ENCODE measurements at regions not wholly inside any gene's neighbourhood (a gene's known extent, or its start where the extent isn't known, plus 50 kb on each side); places are given as distances from the start of the nearest gene placed in this dataset.

DNA sequence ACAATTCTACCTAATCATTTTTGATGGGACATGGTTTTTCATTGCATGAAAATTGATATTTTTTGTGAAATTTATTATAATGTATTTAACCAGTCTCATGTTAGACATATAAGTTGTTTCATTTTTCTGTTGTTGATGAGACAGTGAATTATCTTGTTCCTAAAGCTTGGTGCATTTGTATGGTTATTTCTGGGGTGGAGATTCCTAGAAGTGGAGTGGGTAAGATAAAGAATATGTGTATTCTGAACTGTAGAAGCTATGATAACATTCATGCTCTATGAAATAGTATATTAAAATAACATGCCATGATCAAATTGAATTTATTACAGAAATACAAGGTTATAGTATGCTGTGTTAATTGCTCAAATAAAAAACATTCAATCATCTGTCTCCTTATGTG is 69.2 kb downstream of the BOLA3 start:
- Mint-ChIP-seq H3K27me3 (ENCODE audit: low read depth, unreplicated experiment) (no peaks in the 10 kb centered on the region), H3K4me1 (ENCODE audit: low read depth, unreplicated experiment) (peaks cover 17% of the 10 kb centered on the region), H3K27ac (ENCODE audit: unreplicated experiment) (no peak overlapping the region), H3K9me3 (ENCODE audit: unreplicated experiment) (no peaks in the 10 kb centered on the region), H3K4me3 (ENCODE audit: unreplicated experiment) (no peak overlapping the region), H3K36me3 (ENCODE audit: low read depth, unreplicated experiment) (peaks cover 25% of the 10 kb centered on the region)
- Histone ChIP-seq H3K4me2 (ENCODE audit: low read length) (no peak overlapping the region), H4K20me1 (ENCODE audit: insufficient read depth, low read length) (peaks cover 12% of the 10 kb centered on the region), H3K4me1 (ENCODE audit: insufficient read depth, low read length) (peaks cover 6% of the 10 kb centered on the region), H3K79me2 (ENCODE audit: insufficient read depth, low read length) (no peaks in the 10 kb centered on the region), H3K4me3 (ENCODE audit: insufficient read depth, low read depth, low read length) (no peak overlapping the region), H3K9me3 (ENCODE audit: insufficient read depth, low read depth, low read length) (no peaks in the 10 kb centered on the region), H2AFZ (ENCODE audit: low read depth, low read length) (no peak overlapping the region), H3K36me3 (ENCODE audit: insufficient read depth, low read length) (peaks cover 6% of the 10 kb centered on the region), H3K27ac (ENCODE audit: low read depth, low read length) (no peak overlapping the region), H3K9ac (ENCODE audit: low read length) (no peak overlapping the region), H3K27me3 (ENCODE audit: insufficient read depth, low read length) (no peaks in the 10 kb centered on the region)
- no peak for DNase-seq (ENCODE audit: low read depth)
- no peak for FAIRE-seq
- no peak for TF ChIP-seq EZH2 (IDR thresholded peaks at IDR 0.05; ENCODE audit: insufficient read depth, low read length)
- TF ChIP-seq, protein P1, sequence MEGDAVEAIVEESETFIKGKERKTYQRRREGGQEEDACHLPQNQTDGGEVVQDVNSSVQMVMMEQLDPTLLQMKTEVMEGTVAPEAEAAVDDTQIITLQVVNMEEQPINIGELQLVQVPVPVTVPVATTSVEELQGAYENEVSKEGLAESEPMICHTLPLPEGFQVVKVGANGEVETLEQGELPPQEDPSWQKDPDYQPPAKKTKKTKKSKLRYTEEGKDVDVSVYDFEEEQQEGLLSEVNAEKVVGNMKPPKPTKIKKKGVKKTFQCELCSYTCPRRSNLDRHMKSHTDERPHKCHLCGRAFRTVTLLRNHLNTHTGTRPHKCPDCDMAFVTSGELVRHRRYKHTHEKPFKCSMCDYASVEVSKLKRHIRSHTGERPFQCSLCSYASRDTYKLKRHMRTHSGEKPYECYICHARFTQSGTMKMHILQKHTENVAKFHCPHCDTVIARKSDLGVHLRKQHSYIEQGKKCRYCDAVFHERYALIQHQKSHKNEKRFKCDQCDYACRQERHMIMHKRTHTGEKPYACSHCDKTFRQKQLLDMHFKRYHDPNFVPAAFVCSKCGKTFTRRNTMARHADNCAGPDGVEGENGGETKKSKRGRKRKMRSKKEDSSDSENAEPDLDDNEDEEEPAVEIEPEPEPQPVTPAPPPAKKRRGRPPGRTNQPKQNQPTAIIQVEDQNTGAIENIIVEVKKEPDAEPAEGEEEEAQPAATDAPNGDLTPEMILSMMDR (IDR thresholded peaks at IDR 0.05; ENCODE audit: insufficient read depth, low read depth, low read length): no peak

DNA sequence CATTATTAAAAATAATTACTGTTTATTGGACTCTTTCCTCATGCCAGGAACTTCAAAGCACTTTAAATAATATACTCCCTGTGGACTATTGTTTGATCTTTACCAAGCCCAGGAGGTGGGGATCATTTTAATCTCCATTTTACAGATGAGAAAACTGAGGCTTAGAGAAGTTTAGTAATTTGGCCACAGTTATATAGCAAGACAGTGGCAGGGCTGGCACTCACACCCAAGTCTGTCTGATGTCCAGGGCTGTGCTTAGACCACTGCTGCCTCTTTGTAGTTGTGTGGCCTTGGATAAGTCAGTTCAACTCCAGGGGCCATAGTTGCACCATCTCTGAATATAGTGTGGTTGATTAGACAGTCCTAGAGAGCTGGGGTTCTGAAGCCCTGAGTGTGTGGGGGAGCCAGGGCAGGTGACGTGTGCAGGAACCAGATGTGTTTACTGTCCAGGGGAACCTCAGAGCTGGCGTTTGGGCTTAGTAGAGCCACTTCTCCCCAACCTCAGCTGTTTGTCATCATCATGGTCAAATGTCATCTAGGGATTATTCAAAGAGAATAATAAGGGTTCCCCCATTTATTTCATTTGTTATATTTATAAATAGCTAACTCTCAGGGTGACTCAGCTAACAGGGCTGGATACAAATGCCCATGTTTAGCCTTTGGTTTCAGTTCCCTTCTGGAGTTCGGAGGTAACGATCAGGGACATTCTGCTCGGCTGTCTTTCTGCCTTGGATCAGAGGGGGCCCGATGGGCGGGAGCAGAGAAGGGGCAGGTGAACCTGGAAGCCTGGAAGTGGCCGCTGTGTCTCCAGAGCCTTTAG is 68.0 kb downstream of the BOLA3 start:
- no peak for FAIRE-seq
- DNase-seq (ENCODE audit: low read depth): no peak
- no peak overlapping the region for H3K27ac Mint-ChIP-seq (ENCODE audit: unreplicated experiment)

More for the DNA sequence above, 68.0 kb downstream of the BOLA3 start:
- Histone ChIP-seq H3K4me2 (ENCODE audit: low read length) (no peak overlapping the region), H3K9ac (ENCODE audit: low read length) (no peak overlapping the region), H3K79me2 (ENCODE audit: insufficient read depth, low read length) (no peaks in the 10 kb centered on the region), H3K4me1 (ENCODE audit: insufficient read depth, low read length) (peaks cover 6% of the 10 kb centered on the region), H2AFZ (ENCODE audit: low read depth, low read length) (no peak overlapping the region), H3K36me3 (ENCODE audit: insufficient read depth, low read length) (no peaks in the 10 kb centered on the region), H3K4me3 (ENCODE audit: insufficient read depth, low read depth, low read length) (no peak overlapping the region), H3K27ac (ENCODE audit: low read depth, low read length) (no peak overlapping the region), H3K27me3 (ENCODE audit: insufficient read depth, low read length) (no peaks in the 10 kb centered on the region), H3K9me3 (ENCODE audit: insufficient read depth, low read depth, low read length) (no peaks in the 10 kb centered on the region), H4K20me1 (ENCODE audit: insufficient read depth, low read length) (peaks cover 9% of the 10 kb centered on the region)
- Mint-ChIP-seq H3K27me3 (ENCODE audit: low read depth, unreplicated experiment) (no peaks in the 10 kb centered on the region), H3K4me1 (ENCODE audit: low read depth, unreplicated experiment) (peaks cover 17% of the 10 kb centered on the region), H3K36me3 (ENCODE audit: low read depth, unreplicated experiment) (peaks cover 24% of the 10 kb centered on the region), H3K4me3 (ENCODE audit: unreplicated experiment) (no peak overlapping the region), H3K9me3 (ENCODE audit: unreplicated experiment) (no peaks in the 10 kb centered on the region)
- TF ChIP-seq EZH2 (IDR thresholded peaks at IDR 0.05; ENCODE audit: insufficient read depth, low read length): no peak
- TF ChIP-seq, protein P1 (IDR thresholded peaks at IDR 0.05; ENCODE audit: insufficient read depth, low read depth, low read length): no peak

Measured in astrocyte (in vitro differentiated cells and primary cell).